IMR-90 (cell line): ENCODE measurements at regions not wholly inside any gene's neighbourhood (a gene's known extent, or its start where the extent isn't known, plus 50 kb on each side); places are given as distances from the start of the nearest gene placed in this dataset.

Experiments
- ATAC-seq: fragments of 200-7000 bp; cut with Tn5 transposase; 2 replicates; pipeline ENCODE4 v1.9.1; 2020; ENCODE audit warnings: low read depth, mild to moderate bottlenecking, moderate library complexity
- BruUV-seq: library from RNA; stranded (reverse); fragments of 400-500 nt; replicated peaks from 2 replicates; lab custom pipeline; 2021; lab: Mats Ljungman, UMichigan
- CTCF ChIA-PET: fragments of 300-600 bp; formaldehyde crosslinking; extraction: SDS; loops from one replicate; lab custom pipeline; 2021; ENCODE audit warnings: antibody characterized with exemption; lab: Yijun Ruan, JAX
- POLR2A ChIA-PET: fragments of 300-600 bp; sonication (Branson Sonifier 250); formaldehyde crosslinking; loops from one replicate; lab custom pipeline; 2022; ENCODE audit warnings: antibody characterized with exemption; ENCODE audit not compliant: unreplicated experiment; lab: Charles Lee
- DNase-seq: peaks from one replicate; pipeline ENCODE4 v3.0.0; 2013
- H2AFZ ChIP-seq: replicated peaks from 2 replicates; pipeline ENCODE3; 2013; ENCODE audit warnings: low read length, mild to moderate bottlenecking; ENCODE audit not compliant: poor library complexity
- H2AK5ac ChIP-seq: 2 replicates; pipeline ENCODE4 v1.6.1; 2013; ENCODE audit warnings: low read depth, low read length, inconsistent platforms
- H2AK9ac ChIP-seq: replicated peaks from 2 replicates; pipeline ENCODE3; 2013; ENCODE audit warnings: mild to moderate bottlenecking, low read depth, low read length, moderate library complexity; ENCODE audit not compliant: poor library complexity
- H2BK120ac ChIP-seq: 2 replicates; pipeline ENCODE4 v1.6.1; 2013; ENCODE audit warnings: low read depth, low read length, inconsistent platforms
- H2BK15ac ChIP-seq: 3 replicates; pipeline ENCODE4 v1.6.1; 2013; ENCODE audit warnings: low read depth, low read length, inconsistent platforms
- H2BK20ac ChIP-seq: 2 replicates; pipeline ENCODE4 v1.6.1; 2013; ENCODE audit warnings: low read depth, mild to moderate bottlenecking, inconsistent platforms, low read length, moderate library complexity
- H2BK5ac ChIP-seq: 2 replicates; pipeline ENCODE4 v1.6.1; 2013; ENCODE audit warnings: mild to moderate bottlenecking, low read depth, low read length, inconsistent platforms; ENCODE audit not compliant: poor library complexity, severe bottlenecking
- H3K14ac ChIP-seq: replicated peaks from 2 replicates; pipeline ENCODE4 v1.6.1; 2013; ENCODE audit warnings: low read depth, low read length, inconsistent platforms
- H3K18ac ChIP-seq: 2 replicates; pipeline ENCODE4 v1.6.1; 2013; ENCODE audit warnings: low read depth, low read length, control low read depth
- H3K23ac ChIP-seq: 2 replicates; pipeline ENCODE4 v1.6.1; 2013; ENCODE audit warnings: low read depth, low read length, inconsistent platforms
- H3K27ac ChIP-seq: 2 replicates; pipeline ENCODE4 v1.5.1; 2013; ENCODE audit warnings: mild to moderate bottlenecking, control low read depth, low read length; ENCODE audit not compliant: insufficient read depth
- H3K27me3 ChIP-seq: 2 replicates; pipeline ENCODE4 v1.6.1; 2013; ENCODE audit warnings: low read length; ENCODE audit not compliant: control insufficient read depth, insufficient read depth
- H3K36me3 ChIP-seq: 2 replicates; pipeline ENCODE4 v1.6.1; 2013; ENCODE audit warnings: low read length, mixed read lengths; ENCODE audit not compliant: control insufficient read depth, insufficient read depth
- H3K4ac ChIP-seq: 2 replicates; pipeline ENCODE4 v1.6.1; 2013; ENCODE audit warnings: low read depth, low read length, inconsistent platforms
- H3K4me1 ChIP-seq: 2 replicates; pipeline ENCODE4 v1.6.1; 2013; ENCODE audit warnings: low read length, mixed read lengths; ENCODE audit not compliant: control insufficient read depth, insufficient read depth
- H3K4me2 ChIP-seq: 2 replicates; pipeline ENCODE4 v1.6.1; 2013; ENCODE audit warnings: low read depth, mild to moderate bottlenecking, control low read depth, low read length, moderate library complexity
- H3K4me3 ChIP-seq: 2 replicates; pipeline ENCODE4 v1.5.1; 2013; ENCODE audit warnings: low read depth, mild to moderate bottlenecking, control low read depth, low read length, moderate library complexity; ENCODE audit not compliant: insufficient read depth
- H3K56ac ChIP-seq: 2 replicates; pipeline ENCODE4 v1.6.1; 2013; ENCODE audit warnings: low read length, inconsistent platforms; ENCODE audit not compliant: insufficient read depth; ENCODE audit errors: extremely low read depth
- H3K79me1 ChIP-seq, 2 experiments: 2 replicates each; pipeline ENCODE4 v1.6.1; 2013; ENCODE audit warnings: low read length in 2 of 2, inconsistent platforms in 1 of 2, low read depth in 1 of 2
- H3K9ac ChIP-seq: 2 replicates; pipeline ENCODE4 v1.6.1; 2013; ENCODE audit warnings: low read depth, low read length, control low read depth
- H3K9me1 ChIP-seq: 2 replicates; pipeline ENCODE4 v1.6.1; 2013; ENCODE audit warnings: low read length, inconsistent platforms; ENCODE audit not compliant: insufficient read depth
- H3K9me3 ChIP-seq: 2 replicates; pipeline ENCODE4 v1.6.1; 2013; ENCODE audit warnings: low read length; ENCODE audit not compliant: control insufficient read depth, insufficient read depth
- H4K20me1 ChIP-seq: 2 replicates; pipeline ENCODE4 v1.6.1; 2013; ENCODE audit warnings: low read length, inconsistent platforms; ENCODE audit not compliant: insufficient read depth
- H4K5ac ChIP-seq: 2 replicates; pipeline ENCODE4 v1.6.1; 2013; ENCODE audit warnings: mild to moderate bottlenecking, low read depth, low read length, control low read depth
- H4K8ac ChIP-seq, 2 experiments: 2 replicates each; pipeline ENCODE4 v1.6.1; 2013; ENCODE audit warnings: low read depth in 2 of 2, low read length in 2 of 2, control low read depth in 1 of 2, inconsistent platforms in 1 of 2
- H4K91ac ChIP-seq: 2 replicates; pipeline ENCODE4 v1.6.1; 2013; ENCODE audit warnings: low read depth, low read length, inconsistent platforms; ENCODE audit not compliant: insufficient read depth
- BHLHE40 ChIP-seq: fragments of 150-350 bp; IDR thresholded peaks from 2 replicates; pipeline ENCODE4 v1.6.1; 2016; ENCODE audit warnings: mild to moderate bottlenecking, low read depth, low read length
- CEBPB ChIP-seq: IDR thresholded peaks from 2 replicates; pipeline ENCODE4 v1.6.1; 2012; ENCODE audit warnings: low read depth, low read length, improper control_type of control experiment
- CHD1 ChIP-seq: IDR thresholded peaks from 2 replicates; pipeline ENCODE4 v1.6.1; 2012; ENCODE audit warnings: low read depth, low read length, improper control_type of control experiment
- FOS ChIP-seq: fragments of 150-350 bp; IDR thresholded peaks from 2 replicates; pipeline ENCODE4 v1.6.1; 2016; ENCODE audit warnings: low read depth, low read length
- MAFK ChIP-seq: IDR thresholded peaks from 2 replicates; pipeline ENCODE4 v1.6.1; 2012; ENCODE audit warnings: low read depth, low read length, improper control_type of control experiment
- MAZ ChIP-seq: IDR thresholded peaks from 2 replicates; pipeline ENCODE4 v1.6.1; 2012; ENCODE audit warnings: low read depth, mild to moderate bottlenecking, low read length, improper control_type of control experiment, moderate library complexity, borderline replicate concordance
- MXI1 ChIP-seq: IDR thresholded peaks from 2 replicates; pipeline ENCODE4 v1.6.1; 2012; ENCODE audit warnings: low read depth, mild to moderate bottlenecking, low read length, moderate library complexity, borderline replicate concordance
- NFE2L2 ChIP-seq: fragments of 150-350 bp; IDR thresholded peaks from 2 replicates; pipeline ENCODE4 v1.6.1; 2016; ENCODE audit warnings: low read depth, mild to moderate bottlenecking, low read length
- POLR2A ChIP-seq: IDR thresholded peaks from 2 replicates; pipeline ENCODE4 v1.6.1; 2012; ENCODE audit warnings: mild to moderate bottlenecking, low read depth, low read length
- RAD21 ChIP-seq: IDR thresholded peaks from 2 replicates; pipeline ENCODE4 v1.6.1; 2012; ENCODE audit warnings: low read length, improper control_type of control experiment
- RCOR1 ChIP-seq: IDR thresholded peaks from 2 replicates; pipeline ENCODE4 v1.6.1; 2012; ENCODE audit warnings: mild to moderate bottlenecking, low read length, improper control_type of control experiment; ENCODE audit not compliant: insufficient replicate concordance
- RFX5 ChIP-seq: IDR thresholded peaks from 2 replicates; pipeline ENCODE4 v1.8.0; 2012; ENCODE audit warnings: low read depth, mild to moderate bottlenecking, low read length, moderate library complexity
- SMC3 ChIP-seq: fragments of 150-350 bp; IDR thresholded peaks from 2 replicates; pipeline ENCODE4 v1.6.1; 2016; ENCODE audit warnings: low read depth, mild to moderate bottlenecking, antibody characterized with exemption, low read length, moderate library complexity
- WGBS, 2 experiments: methylation state at CpG; one replicate each; pipeline versions ENCODE4 v1.1.5 to v1.1.7; 2013; ENCODE audit warnings: missing lambda C conversion rate in 2 of 2; ENCODE audit not compliant: insufficient read length in 1 of 2; ENCODE audit errors: extremely low coverage in 2 of 2; 5-methylcytosine and 5-hydroxymethylcytosine counted together
- dilution Hi-C: fragments of 300-500 bp; cut with HindIII; formaldehyde crosslinking; loops from one replicate; pipeline ENCODE4 v1.14.3; 2018; ENCODE audit warnings: low sequenced_read_pairs; ENCODE audit not compliant: unreplicated experiment
- in situ Hi-C: fragments of 300-500 bp; cut with MboI; formaldehyde crosslinking; loops from 3 replicates; pipeline ENCODE4 v1.14.3; 2019; ENCODE audit warnings: low sequenced_read_pairs, inconsistent platforms, mixed read lengths
- intact Hi-C: fragments of 100-400 bp; cut with micrococcal nuclease; formaldehyde crosslinking; loops from 2 replicates; pipeline ENCODE4 v1.10.0; 2022
- TF ChIP-seq, protein P1 (sequence below): fragments of 150-350 bp; IDR thresholded peaks from 2 replicates; pipeline ENCODE4 v1.6.1; 2016; ENCODE audit warnings: low read depth, mild to moderate bottlenecking, low read length, moderate library complexity, borderline replicate concordance
- TF ChIP-seq, protein P2 (sequence below): fragments of 150-350 bp; IDR thresholded peaks from 2 replicates; pipeline ENCODE4 v1.6.1; 2017; ENCODE audit warnings: mild to moderate bottlenecking, antibody characterized with exemption, low read length, low read depth
- TF ChIP-seq, protein P3 (sequence below): conservative IDR thresholded peaks from 2 replicates; pipeline ENCODE4 v1.5.1; 2012; ENCODE audit warnings: mild to moderate bottlenecking, low read depth, low read length, improper control_type of control experiment

DNA sequence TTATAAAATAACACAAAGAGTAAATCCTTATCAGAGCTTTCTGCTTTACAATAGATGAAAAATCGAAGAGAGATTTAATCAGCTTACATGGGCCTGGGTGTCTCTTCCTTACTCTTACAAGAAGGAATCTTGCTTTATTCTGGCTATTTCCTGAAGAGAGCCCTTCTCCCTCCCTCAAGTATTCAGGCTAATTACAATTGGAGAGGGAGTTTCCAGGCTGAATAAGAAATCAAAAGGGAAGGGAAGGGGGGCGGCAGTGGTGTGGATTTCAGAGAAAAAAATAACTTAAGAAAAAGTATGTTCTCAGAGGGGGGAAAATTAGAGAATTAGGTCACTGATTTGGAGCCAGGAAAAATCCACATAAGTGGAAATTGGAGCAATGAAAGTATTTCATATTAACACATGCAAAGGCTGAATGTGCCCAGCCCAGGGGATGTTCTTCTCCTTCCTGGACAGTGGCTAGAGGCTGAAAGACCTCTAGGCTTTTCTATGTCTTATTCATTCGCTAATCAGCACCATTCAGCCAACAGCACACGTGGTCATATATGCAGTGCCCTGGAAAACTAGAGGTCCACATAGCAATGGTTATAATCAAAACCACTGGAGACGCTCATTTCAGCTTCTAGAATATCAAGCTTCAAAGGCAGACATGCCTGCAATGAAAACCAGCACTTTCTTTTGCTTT is 158.9 kb upstream of the BTG1 start:
- H4K20me1 ChIP-seq: no peaks in the 10 kb centered on the region
- H2BK15ac ChIP-seq: no peak overlapping the region
- no peak overlapping the region for H2BK5ac ChIP-seq
- no peaks in the 10 kb centered on the region for H3K27me3 ChIP-seq
- H3K27ac ChIP-seq: no peak overlapping the region
- H2AK5ac ChIP-seq: no peak overlapping the region
- no peak overlapping the region for H3K14ac ChIP-seq
- H3K9me1 ChIP-seq: no peaks in the 10 kb centered on the region
- H3K36me3 ChIP-seq: no peaks in the 10 kb centered on the region
- H3K9me3 ChIP-seq: no peaks in the 10 kb centered on the region
- no peak overlapping the region for H2BK20ac ChIP-seq
- no peak overlapping the region for H3K56ac ChIP-seq
- H4K5ac ChIP-seq: no peak overlapping the region
- POLR2A ChIA-PET: no interaction called here
- H3K23ac ChIP-seq: no peak overlapping the region
- H3K4me2 ChIP-seq: no peak overlapping the region
- dilution Hi-C loops: no loop called here
- H3K4me3 ChIP-seq: no peak overlapping the region
- no peak overlapping the region for H3K4ac ChIP-seq
- intact Hi-C loops: no loop called here
- H3K4me1 ChIP-seq: no peaks in the 10 kb centered on the region
- no peak overlapping the region for H2AK9ac ChIP-seq
- H2AFZ ChIP-seq: no peak overlapping the region
- H3K9ac ChIP-seq: no peak overlapping the region
- TF ChIP-seq, protein P1, sequence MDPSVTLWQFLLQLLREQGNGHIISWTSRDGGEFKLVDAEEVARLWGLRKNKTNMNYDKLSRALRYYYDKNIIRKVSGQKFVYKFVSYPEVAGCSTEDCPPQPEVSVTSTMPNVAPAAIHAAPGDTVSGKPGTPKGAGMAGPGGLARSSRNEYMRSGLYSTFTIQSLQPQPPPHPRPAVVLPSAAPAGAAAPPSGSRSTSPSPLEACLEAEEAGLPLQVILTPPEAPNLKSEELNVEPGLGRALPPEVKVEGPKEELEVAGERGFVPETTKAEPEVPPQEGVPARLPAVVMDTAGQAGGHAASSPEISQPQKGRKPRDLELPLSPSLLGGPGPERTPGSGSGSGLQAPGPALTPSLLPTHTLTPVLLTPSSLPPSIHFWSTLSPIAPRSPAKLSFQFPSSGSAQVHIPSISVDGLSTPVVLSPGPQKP: no peak
- TF ChIP-seq RAD21 (no peak), MXI1 (no peak), CEBPB (no peak), FOS (no peak), NFE2L2 (no peak), POLR2A (no peak), MAZ (no peak), BHLHE40 (no peak), CHD1 (no peak), MAFK (no peak), RCOR1 (no peak), SMC3 (no peak), RFX5 (no peak)
- TF ChIP-seq, protein P2, sequence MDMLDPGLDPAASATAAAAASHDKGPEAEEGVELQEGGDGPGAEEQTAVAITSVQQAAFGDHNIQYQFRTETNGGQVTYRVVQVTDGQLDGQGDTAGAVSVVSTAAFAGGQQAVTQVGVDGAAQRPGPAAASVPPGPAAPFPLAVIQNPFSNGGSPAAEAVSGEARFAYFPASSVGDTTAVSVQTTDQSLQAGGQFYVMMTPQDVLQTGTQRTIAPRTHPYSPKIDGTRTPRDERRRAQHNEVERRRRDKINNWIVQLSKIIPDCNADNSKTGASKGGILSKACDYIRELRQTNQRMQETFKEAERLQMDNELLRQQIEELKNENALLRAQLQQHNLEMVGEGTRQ: no peak
- TF ChIP-seq, protein P3, sequence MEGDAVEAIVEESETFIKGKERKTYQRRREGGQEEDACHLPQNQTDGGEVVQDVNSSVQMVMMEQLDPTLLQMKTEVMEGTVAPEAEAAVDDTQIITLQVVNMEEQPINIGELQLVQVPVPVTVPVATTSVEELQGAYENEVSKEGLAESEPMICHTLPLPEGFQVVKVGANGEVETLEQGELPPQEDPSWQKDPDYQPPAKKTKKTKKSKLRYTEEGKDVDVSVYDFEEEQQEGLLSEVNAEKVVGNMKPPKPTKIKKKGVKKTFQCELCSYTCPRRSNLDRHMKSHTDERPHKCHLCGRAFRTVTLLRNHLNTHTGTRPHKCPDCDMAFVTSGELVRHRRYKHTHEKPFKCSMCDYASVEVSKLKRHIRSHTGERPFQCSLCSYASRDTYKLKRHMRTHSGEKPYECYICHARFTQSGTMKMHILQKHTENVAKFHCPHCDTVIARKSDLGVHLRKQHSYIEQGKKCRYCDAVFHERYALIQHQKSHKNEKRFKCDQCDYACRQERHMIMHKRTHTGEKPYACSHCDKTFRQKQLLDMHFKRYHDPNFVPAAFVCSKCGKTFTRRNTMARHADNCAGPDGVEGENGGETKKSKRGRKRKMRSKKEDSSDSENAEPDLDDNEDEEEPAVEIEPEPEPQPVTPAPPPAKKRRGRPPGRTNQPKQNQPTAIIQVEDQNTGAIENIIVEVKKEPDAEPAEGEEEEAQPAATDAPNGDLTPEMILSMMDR: no peak
- H3K79me1 ChIP-seq: no peaks in the 10 kb centered on the region
- no peak for DNase-seq
- no peak overlapping the region for H4K8ac ChIP-seq
- no peak overlapping the region for H3K18ac ChIP-seq
- BruUV-seq: no TSS peak
- H2BK120ac ChIP-seq: no peak overlapping the region
- in situ Hi-C loops: no loop called here
- ATAC-seq: no peak
- WGBS, 2 experiments: no CpG with 5 or more reads among the region's 5 CpGs
- CTCF ChIA-PET: interaction anchor here (0.6 kb wide), 1 partner anchor 182 kb away, joined by 7 read pairs; no protein-coding TSS in a partner anchor
- H4K91ac ChIP-seq: no peak overlapping the region
